HG03521 (cell line): ENCODE measurements at regions not wholly inside any gene's neighbourhood (a gene's known extent, or its start where the extent isn't known, plus 50 kb on each side); places are given as distances from the start of the nearest gene placed in this dataset.

ENCODE experiments used
- ATAC-seq: cut with Tn5 transposase; IDR thresholded peaks from one replicate; pipeline ENCODE4 v1.9.1; 2021; ENCODE audit warnings: mild to moderate bottlenecking, moderate library complexity; ENCODE audit not compliant: unreplicated experiment

DNA sequence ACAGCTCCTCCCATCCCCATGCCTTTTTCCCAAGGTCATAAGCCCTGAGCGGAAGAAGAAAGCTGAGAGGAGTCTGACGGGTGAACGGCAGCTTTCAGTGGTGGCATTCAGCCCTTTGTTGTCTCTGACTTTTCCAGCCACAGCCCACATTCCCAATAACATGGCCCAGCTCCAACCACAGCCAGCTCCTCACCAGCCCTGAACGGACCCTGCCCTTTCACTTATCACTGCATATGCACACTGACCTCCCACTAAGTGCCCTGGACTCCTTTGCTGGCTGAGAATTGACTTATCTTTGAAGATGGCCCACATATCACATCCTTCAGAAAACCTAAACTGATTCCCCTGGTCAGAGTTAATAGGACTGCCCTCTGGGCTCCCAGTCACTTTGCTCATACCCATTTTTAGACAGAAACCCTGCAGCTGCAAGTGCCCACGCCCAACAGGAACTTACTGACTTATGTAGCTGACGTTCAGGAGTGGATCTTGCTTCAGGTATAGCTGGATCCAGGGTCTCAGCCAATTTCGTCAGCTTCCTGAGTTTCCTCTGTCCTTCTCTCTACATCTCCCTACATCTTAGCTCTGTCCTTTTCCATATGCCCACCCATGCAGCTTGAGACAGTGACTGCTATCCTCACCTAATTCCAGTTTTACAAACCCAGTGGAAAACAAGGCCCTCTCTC lies 348.5 kb upstream of the PROK2 start:
- no peak for ATAC-seq

DNA sequence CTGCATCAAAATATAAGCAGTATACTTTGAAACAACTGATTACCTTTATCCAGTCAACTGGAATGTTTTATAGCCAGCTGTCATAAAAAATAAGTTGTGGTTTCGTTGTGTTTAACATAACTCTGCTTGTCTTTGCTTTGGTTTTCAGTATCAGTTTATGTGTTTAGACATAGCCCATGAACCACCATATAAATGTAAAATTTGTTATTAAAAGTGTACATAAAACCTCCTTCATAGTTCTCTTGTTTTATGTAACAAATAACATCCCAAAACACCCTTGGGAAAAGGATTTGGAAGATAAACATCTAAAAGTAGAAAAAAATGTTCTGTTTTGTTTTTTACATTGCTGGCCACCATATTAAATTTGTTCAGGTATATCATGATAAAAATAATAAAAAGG lies 347.0 kb upstream of the PROK2 start:
- ATAC-seq: no peak

DNA sequence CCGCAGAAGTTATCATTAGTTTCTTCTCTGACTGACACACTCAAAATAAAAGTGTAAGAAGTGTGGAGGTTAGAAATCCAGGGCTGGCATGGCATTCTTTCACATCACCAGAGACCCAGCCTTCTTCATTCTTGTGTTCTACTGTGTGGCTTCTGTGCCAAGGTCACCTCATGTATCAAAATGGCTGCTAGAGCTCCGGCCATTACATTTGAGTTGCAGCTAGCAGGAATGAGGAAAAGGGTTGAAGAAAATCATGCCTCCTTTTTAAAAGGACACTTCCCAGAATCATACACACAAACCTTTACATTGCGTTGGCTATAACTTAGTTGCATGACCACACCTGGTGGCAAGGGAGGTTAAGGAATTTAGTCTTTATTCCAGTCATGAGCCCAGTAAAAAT lies 345.6 kb upstream of the PROK2 start:
- no peak for ATAC-seq

DNA sequence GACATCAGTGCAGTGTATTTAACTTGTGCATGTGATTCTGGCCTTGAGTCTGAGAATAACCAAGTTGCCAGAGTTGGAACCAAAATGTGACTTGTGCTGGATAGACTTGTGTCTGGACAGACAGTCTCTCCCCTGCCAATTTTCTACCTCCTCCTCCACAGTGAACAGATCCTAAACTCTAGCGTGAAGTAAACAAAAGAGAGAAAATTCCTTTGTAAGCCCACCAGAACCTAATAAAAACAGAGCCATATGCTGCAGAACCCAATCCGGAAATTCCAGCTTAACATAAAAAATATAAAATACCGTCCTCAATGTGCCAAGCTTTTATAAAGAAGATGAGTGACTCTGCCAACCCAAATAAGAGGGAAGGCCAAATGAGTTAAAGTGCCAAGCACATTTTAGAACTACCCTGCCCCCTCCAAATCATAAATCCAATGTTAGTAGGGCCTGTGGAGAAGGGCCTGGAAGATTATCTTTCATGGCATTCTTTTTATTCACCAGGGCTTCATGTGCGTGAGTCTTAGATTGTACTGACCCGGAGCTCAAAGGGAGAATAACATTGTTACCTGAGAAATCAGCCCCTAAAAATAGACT lies 344.6 kb upstream of the PROK2 start:
- no peak for ATAC-seq

DNA sequence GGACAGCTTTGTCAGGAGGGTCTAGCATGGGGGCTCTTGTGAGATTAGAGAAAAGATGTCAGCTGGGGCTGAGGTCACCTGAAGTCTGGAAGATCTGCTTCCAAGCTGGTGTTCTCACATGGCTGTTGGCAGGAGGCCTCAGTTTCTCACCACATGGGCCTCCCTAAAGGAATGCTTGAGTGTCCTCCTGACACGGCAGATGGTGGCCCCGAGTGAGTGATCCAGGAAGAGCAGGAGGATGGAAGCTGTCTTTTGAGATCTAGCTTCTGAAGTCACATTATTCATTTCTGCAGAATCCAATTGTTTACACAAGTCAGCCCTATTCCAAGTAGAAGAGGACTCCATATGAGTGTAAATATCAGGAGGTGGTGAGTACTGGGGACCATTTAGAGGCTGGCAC lies 344.0 kb upstream of the PROK2 start:
- ATAC-seq: no peak

DNA sequence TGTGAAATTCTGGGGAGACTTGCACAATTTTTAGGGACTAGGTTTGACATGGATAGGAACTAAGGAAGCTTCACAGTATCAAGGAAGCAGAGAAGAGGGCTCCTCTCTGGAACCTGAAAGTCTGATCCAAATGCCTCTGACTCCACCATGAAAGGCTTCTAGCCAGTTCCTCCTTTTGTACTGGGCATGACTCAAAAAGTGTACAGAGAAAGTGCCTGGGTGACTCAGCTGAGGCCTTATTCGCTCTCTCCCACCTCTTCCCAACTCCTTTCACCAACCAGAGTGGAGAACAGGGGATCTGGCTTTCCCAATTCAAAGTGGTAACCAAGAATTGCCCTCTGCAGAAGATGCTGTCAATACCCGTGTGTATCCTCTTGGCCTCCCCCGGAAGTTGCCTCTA lies 342.9 kb upstream of the PROK2 start:
- no peak for ATAC-seq

DNA sequence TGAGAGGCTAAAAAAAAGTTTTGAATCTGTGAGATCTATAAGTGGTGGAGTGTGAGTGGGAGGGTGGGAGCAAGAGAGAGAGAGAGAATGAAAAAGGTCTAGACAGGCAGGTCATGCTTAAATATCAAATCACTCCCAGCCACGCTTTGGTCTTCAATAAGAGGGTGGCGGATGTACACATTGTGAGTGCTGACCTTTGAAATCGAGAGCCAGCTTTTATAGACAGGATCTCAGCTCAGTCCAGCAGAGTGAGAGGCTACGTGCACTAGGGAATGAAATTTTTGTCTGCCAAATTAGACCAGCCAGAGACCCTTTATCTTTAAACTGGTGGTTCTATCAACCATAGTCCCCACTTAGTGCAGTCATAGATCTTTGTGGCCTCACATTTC lies 342.3 kb upstream of the PROK2 start:
- no peak for ATAC-seq

DNA sequence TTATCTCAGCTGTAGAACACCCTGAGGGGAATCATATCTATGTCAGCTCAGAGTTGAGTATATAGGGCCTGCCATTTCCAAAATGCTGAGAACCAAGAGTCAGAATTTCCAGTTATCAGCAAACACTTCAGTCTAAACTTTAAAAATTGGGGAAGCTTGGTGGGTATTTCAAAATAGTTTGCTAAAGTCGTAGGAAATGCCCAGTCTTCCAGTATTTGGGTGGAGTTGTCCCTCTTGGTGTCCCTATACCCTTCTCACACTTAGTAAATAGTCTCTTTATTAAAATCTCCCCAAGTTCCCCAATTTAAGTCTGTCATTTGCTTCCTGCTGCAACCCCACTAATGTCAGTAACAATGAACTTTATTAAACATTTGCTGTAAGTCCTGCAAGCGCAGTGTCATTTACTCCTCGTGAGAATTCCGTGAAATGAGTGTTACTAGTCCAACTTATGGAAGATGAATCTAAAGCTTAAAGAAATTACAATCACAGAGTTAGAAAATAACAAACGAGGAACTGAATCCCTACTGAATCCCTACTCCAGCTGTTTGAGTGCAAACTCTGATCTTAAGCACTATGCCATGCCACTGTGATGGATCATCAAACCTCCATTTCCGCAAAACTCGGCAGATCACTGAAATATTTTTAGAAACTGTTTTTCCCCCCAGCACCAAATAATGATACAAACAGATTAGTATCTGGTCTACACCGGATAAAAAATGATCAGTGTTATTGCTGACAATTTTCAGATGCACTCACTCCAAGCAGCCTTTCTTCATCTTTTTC lies 341.7 kb upstream of the PROK2 start:
- no peak for ATAC-seq

DNA sequence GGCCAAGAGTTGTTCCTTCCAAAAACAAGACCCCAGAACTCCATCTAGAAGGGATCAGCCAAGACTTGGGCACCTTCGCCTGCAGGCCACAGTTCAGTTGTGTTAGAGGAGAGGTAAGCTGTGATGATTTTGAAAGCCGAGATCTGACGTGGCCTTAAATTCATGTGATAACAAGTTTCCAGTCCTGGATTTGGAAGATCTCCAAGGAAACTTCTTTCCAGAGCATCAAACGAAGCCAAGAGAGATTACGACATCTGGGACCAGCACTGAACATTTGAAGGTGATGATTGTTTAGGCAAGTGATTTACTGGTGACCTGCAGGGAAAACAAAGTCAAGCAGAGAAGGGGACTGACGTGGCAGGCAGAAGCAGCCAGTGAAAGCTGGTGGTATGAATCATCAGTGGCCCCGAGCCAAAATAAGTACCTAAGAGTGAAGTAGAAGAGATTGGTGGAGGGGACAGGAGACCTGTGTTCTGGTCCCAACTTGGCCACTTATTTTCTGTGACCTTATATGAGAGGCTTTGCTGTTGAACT lies 339.0 kb upstream of the PROK2 start:
- no peak for ATAC-seq

DNA sequence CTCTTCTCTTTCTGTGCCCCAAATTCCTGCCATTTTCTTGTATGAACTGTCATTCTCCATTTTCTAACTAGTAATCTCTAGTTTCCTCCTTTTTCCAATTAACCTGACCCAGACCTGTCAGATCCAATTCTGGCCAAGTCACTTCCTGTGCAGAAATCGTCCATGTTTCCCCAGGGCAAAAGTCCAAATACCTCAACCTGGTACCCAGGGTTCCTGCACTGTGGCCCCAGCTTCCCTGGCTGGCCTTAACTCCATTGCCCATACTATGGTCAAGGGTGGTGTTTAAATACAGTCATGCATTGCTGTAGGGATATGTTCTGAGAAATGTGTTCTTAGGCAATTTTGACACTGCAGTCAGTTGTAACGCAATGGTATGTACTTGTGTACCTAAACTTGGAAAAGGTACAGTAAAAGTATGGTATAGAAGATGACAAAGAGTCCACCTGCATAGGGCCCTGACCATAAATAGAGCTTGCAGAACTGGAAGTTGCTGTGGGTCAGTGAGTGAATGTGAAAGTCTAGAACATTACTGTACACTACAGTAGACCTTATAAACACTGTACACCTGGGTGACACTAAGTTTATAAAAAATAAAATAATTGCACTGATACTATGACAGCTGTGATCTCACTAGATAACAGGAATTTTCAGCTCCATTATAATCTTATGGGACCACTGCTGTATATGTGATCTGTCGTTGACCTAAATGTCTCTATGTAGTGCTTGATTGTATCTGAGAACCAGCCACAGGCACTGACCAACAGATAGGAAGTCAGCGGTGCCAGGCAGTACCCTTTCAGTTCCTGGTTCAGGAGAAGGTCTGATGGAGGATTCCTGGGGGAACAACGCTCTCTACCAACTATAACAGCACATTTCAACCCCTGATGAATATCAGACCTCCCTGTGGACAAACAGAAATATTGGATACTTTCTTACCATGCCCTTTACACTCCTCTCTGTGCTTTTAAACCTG lies 336.1 kb upstream of the PROK2 start:
- no peak for ATAC-seq

DNA sequence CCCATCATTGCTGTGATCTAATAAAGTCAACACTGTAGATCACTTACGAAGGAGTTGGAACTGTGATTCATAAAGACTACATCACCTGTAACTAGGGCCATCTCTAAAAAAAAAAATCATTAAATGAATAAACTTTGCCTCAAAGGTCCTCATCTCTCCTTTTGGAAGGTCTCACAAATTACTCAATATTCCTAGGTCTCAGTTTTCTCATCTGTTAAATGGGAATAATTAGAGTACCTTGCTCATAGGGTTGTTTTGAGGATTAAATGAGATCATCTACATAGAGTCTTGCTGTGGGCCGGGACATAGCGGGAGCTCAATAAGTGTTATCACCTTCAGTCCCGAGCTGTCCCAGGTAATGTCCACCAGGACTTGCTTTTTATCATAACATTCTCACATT lies 335.1 kb upstream of the PROK2 start:
- no peak for ATAC-seq

DNA sequence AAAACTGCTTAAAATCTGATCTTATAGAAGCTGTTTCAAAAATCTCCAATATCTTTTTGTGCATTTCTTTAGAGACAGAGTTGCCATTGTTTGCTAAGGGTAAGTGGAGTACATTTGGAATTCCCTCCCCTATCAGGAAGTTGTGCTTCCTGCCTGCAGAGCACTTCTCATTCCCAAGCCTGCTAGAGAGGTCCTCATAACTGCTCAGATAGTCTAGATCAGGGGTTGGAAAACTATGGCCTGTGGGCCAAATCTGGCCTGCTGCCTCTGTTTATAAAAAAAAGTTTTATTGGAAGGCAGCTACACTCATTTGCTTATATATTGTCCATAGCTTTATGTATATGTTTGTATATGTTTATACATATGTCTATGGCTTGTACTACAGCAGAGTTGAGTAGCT lies 333.7 kb upstream of the PROK2 start:
- ATAC-seq: no peak

DNA sequence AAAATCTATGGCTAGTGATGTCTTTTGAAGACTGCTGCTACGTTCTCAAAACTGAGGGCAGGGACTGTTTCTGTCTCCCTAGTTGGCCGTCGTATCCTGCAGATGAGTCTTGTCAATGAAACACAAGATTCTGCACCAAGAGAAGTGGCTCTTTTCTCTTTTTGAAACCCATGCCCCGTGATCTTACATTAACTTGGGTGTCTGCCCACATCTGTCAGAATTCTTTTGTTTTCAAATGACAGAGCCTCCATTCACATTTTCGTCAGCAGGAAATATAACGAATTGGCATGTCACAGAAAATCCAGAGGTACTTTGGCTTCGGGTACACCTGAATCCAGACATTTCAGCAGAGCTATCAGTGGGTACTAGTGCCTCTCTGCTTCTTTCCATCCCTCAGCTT lies 331.3 kb upstream of the PROK2 start:
- no peak for ATAC-seq

DNA sequence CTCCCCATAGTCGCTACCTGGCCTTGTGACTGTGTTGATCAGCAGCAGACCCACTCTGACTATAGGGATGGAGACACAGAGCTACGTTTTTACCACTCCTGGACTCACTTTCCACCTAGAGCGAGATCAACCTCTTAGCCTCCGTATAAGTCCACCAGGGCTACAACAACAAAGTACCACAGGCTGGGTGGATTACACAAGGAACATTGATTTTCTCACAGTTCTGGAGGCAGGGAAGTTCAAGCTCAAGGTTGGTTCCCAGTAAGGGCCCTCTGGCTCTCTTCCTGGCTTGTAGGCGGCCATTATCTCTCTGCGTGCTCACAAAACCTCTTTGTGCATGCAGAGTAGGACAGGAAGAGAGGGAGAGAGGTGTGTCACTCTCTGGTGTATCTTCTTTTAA lies 330.4 kb upstream of the PROK2 start:
- no peak for ATAC-seq

DNA sequence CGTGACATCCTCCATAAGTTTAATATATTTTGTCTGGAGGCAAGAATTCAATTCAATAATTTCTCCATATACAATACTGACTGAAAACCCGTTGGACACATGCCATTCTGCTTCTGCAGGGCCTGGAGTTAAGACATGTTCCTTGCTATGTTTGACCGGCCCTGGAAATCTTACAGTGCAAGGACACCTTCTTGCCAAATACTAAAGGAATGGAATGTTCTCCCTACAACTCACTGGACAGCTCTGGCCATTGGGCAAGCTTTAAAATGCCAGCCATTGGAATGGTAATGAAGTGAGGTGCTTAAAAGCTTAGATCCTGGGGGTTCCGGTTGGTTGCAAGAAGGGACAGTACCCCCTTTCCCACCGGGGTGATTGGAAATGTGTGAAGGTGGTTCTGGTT lies 329.8 kb upstream of the PROK2 start:
- no peak for ATAC-seq

DNA sequence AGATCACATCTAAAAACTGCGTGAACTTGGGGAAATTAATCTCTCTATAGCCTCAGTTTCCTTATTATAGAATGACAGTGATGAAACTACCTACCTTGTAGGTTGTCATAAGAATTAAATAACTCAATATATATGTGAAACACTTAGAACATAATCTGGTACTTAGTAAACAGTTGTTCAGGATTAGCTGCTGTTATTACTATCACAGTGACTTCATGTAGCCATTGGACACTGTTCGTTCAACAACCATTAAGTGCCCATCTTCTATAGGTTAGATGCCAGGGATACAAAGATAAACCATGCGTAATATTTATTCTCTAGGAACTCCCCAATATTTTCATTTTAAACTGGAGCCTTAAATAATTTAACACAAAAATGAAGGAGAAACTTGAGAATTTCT lies 329.0 kb upstream of the PROK2 start:
- ATAC-seq: no peak

DNA sequence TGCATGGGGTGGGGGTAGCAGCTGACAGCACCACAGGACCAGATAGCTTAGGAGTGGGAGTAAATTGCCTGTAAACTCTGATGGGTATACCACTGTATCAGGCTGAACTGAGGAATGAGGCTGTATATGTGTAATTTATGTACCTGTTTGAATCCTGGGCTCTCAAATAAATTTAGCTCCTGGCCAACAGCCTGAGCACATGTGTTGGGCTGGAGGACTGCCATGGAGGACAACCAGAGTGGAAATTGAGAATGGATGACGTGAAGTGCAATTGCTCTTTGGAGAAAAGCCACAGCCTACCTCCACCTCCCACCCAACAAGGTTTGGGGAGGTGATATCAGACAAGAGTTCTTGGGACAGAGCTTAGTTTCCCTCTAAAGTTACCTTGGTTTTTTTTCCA lies 328.6 kb upstream of the PROK2 start:
- ATAC-seq: no peak

DNA sequence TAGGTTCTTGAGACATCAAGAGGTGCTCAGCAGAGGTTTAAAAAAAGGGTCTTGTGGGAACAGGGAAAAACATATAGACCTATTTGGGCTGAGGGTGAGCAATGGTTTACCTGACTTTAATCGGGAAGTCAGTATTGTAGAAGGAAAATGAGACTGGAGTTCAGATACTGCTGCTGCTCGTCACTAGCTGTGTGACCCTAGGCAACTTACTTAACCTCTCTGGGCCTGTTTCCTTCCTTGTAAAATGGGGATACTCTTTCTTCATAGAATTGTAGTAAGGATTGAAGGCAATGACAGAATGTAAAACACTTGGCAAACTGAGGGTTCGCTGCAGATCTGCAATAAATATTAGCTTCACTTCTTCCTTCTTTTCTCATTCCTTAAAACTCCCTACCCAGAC lies 327.5 kb upstream of the PROK2 start:
- ATAC-seq: no peak

DNA sequence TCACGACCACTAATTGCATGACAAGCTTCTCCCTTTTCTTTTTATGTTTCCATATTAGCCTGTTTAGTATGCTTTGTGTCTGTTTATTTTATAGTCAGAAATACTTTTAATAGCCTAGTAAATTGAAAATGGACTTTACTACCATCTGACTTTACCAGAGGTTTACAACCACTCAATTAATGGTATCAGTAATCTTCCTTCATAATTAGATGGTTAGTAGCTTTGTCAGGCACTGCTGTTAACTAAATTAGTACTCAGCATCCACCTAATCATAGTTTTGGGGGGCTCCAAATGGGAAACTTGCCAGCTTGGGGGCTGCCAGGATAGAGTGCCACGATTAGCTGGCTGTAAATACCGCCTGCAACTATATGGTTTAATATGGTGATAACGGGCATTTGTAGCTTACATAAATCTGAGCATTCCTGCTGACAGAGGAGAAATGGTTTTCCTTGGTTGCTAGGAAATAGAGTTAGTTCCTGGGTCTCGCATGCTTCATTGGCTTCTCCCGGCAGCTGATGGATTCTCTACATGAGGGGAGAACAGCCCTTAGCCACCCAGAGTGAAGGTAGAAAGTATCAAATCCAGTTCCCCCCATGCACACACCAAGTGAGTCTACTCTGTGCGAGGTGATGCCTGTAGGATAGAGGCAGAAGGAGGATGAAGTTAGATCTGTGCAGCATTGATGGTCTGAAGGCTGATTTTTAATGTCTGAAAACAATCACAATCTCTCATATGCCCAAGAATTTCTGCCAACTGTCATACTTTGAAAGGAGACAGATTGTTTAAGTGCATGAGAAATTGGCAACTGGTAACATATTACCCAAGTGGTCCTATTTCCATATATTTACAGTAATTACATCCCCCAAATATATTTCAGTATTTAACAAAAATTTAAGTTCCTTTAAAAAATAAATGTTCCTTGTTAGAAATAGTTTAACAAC lies 326.6 kb upstream of the PROK2 start:
- ATAC-seq: no peak
